HepG2 (cell line): ENCODE measurements at regions not wholly inside any gene's neighbourhood (a gene's known extent, or its start where the extent isn't known, plus 50 kb on each side); places are given as distances from the start of the nearest gene placed in this dataset.

Source experiments
- KLF6 ChIP-seq: IDR thresholded peaks from 2 replicates; pipeline ENCODE4 v1.8.0; 2016; ENCODE audit warnings: missing biosample characterization, missing genetic modification reagents
- TF ChIP-seq, protein P1 (sequence below): sonication (generic); formaldehyde crosslinking; conservative IDR thresholded peaks from 2 replicates; pipeline ENCODE4 v1.4.0; 2020; ENCODE audit warnings: missing genetic modification reagents

DNA sequence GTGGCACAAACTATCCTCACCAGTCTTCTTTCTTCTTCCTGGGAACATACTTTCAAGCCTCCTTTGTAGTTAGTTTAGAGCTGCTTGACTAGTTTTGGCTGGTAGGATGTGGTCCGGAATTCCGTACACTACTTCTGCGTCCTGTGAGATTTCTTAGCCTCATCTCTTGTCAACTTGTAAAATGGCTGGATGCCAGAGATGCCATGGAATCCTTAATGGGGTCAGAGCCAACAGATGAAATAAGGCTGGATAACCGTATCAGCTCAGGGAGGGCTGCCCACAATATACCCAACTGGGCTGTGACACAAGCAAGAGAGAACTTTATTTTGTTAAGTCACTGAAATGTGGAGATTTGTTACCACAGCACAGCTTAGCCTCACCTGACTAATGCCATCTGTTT lies 466.9 kb upstream of the MDFIC2 start:
- no peak for TF ChIP-seq KLF6
- TF ChIP-seq, protein P1, sequence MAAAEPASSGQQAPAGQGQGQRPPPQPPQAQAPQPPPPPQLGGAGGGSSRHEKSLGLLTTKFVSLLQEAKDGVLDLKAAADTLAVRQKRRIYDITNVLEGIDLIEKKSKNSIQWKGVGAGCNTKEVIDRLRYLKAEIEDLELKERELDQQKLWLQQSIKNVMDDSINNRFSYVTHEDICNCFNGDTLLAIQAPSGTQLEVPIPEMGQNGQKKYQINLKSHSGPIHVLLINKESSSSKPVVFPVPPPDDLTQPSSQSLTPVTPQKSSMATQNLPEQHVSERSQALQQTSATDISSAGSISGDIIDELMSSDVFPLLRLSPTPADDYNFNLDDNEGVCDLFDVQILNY, result no peak
